Neural cell (in vitro differentiated cells): ENCODE measurements at regions not wholly inside any gene's neighbourhood (a gene's known extent, or its start where the extent isn't known, plus 50 kb on each side); places are given as distances from the start of the nearest gene placed in this dataset.

Experiments
- H2AFZ ChIP-seq: fragments of 200-600, 300-800 bp; sonication (generic), shearing (Covaris generic); 2 replicates; pipeline ENCODE4 v1.6.0; 2014; ENCODE audit warnings: low read depth, mild to moderate bottlenecking, antibody characterized with exemption, low read length, moderate library complexity
- H3F3A ChIP-seq: fragments of 200-600 bp; shearing (Covaris generic); 2 replicates; pipeline ENCODE4 v1.6.1; 2016; ENCODE audit warnings: mild to moderate bottlenecking, moderate library complexity, mixed read lengths, antibody characterized with exemption, low read length; ENCODE audit not compliant: insufficient read depth, poor library complexity, severe bottlenecking
- H3K27ac ChIP-seq: fragments of 200-600, 300-800 bp; sonication (generic), shearing (Covaris generic); 2 replicates; pipeline ENCODE4 v1.5.1; 2014; ENCODE audit warnings: mild to moderate bottlenecking, low read length, moderate library complexity
- H3K27me3 ChIP-seq: fragments of 300-800, 200-600 bp; sonication (generic), shearing (Covaris generic); 2 replicates; pipeline ENCODE4 v1.6.0; 2014; ENCODE audit warnings: mild to moderate bottlenecking, low read depth, low read length, moderate library complexity; ENCODE audit not compliant: insufficient read depth
- H3K36me3 ChIP-seq: fragments of 300-800, 200-600 bp; sonication (generic), shearing (Covaris generic); 2 replicates; pipeline ENCODE4 v1.5.1; 2014; ENCODE audit warnings: mild to moderate bottlenecking, antibody characterized with exemption, low read length, moderate library complexity; ENCODE audit not compliant: insufficient read depth
- H3K4me2 ChIP-seq: fragments of 300-800, 200-600 bp; sonication (generic), shearing (Covaris generic); 2 replicates; pipeline ENCODE4 v1.6.0; 2014; ENCODE audit warnings: mild to moderate bottlenecking, low read length
- H3K4me3 ChIP-seq: fragments of 300-800, 200-600 bp; sonication (generic), shearing (Covaris generic); 2 replicates; pipeline ENCODE4 v1.5.1; 2014; ENCODE audit warnings: mild to moderate bottlenecking, low read length, moderate library complexity
- H3K79me2 ChIP-seq: fragments of 200-600 bp; shearing (Covaris generic); replicated peaks from 2 replicates; pipeline ENCODE4 v1.6.0; 2014; ENCODE audit warnings: mild to moderate bottlenecking, low read length, moderate library complexity; ENCODE audit not compliant: insufficient read depth
- H3K9ac ChIP-seq: fragments of 300-800, 200-600 bp; sonication (generic), shearing (Covaris generic); 2 replicates; pipeline ENCODE4 v1.6.1; 2016; ENCODE audit warnings: mild to moderate bottlenecking, low read length, mixed read lengths
- H3K9me2 ChIP-seq: fragments of 200-600 bp; shearing (Covaris generic); 2 replicates; pipeline ENCODE4 v1.6.1; 2016; ENCODE audit warnings: mild to moderate bottlenecking, low read length, mixed read lengths; ENCODE audit not compliant: insufficient read depth
- H3K9me3 ChIP-seq: fragments of 200-600, 300-800 bp; sonication (generic), shearing (Covaris generic); 2 replicates; pipeline ENCODE4 v1.6.1; 2016; ENCODE audit warnings: mild to moderate bottlenecking, mixed run types, low read length, moderate library complexity, mixed read lengths
- H4K20me1 ChIP-seq: fragments of 200-600 bp; shearing (Covaris generic); 2 replicates; pipeline ENCODE4 v1.6.1; 2016; ENCODE audit warnings: mild to moderate bottlenecking, mixed run types; ENCODE audit not compliant: insufficient read depth
- EP300 ChIP-seq: fragments of 450-650 bp; conservative IDR thresholded peaks from 2 replicates; pipeline ENCODE4 v1.6.1; 2014; ENCODE audit warnings: antibody characterized with exemption, mild to moderate bottlenecking, moderate library complexity; ENCODE audit not compliant: poor library complexity, severe bottlenecking
- EZH2 ChIP-seq: fragments of 200-600, 300-800 bp; shearing (Covaris generic), sonication (generic); IDR thresholded peaks from 2 replicates; pipeline ENCODE4 v1.6.1; 2014; ENCODE audit warnings: antibody characterized with exemption, low read length, borderline replicate concordance, mild to moderate bottlenecking; ENCODE audit not compliant: insufficient read depth, poor library complexity, severe bottlenecking
- MXI1 ChIP-seq: fragments of 450-650 bp; conservative IDR thresholded peaks from 2 replicates; pipeline ENCODE4 v1.6.1; 2014; ENCODE audit warnings: antibody characterized with exemption, mild to moderate bottlenecking; ENCODE audit not compliant: poor library complexity, severe bottlenecking
- POLR2AphosphoS5 ChIP-seq: IDR thresholded peaks from 2 replicates; pipeline ENCODE4 v1.6.1; 2012
- RAD21 ChIP-seq: fragments of 450-650 bp; conservative IDR thresholded peaks from 2 replicates; pipeline ENCODE4 v1.6.1; 2014; ENCODE audit warnings: antibody characterized with exemption, mild to moderate bottlenecking, moderate library complexity
- SMC3 ChIP-seq: fragments of 450-650 bp; conservative IDR thresholded peaks from 2 replicates; pipeline ENCODE4 v1.6.1; 2014; ENCODE audit warnings: antibody characterized with exemption, mild to moderate bottlenecking, moderate library complexity; ENCODE audit not compliant: poor library complexity
- TAF1 ChIP-seq: IDR thresholded peaks from 2 replicates; pipeline ENCODE4 v1.6.1; 2012; ENCODE audit warnings: low read depth
- TF ChIP-seq, protein P1 (sequence below): fragments of 450-650 bp; IDR thresholded peaks from 2 replicates; pipeline ENCODE4 v1.5.1; 2014; ENCODE audit warnings: antibody characterized with exemption, mild to moderate bottlenecking, moderate library complexity; ENCODE audit not compliant: poor library complexity, severe bottlenecking
- TF ChIP-seq, protein P2 (sequence below): IDR thresholded peaks from 2 replicates; pipeline ENCODE4 v1.6.1; 2012; ENCODE audit warnings: borderline replicate concordance

DNA sequence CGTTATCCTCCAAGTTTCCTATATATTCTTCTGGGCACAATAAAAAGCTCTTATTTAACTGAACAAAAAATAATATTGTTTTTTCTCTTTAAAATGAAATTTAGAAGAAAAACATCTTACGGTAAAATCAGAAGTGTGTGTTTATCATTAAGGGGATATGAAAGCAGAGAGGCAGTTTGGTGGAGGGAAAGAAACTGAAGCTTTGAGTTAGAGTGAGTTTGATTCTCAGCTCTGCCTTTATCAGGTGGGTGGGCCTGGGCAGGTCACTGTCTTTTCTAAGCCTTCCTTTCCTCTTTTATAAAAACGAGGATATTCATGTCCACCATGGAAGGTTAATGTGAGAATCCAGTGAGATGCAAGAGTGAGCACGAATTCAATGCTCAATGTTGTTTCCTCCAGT is 379.8 kb upstream of the CNR1 start:
- Histone ChIP-seq H2AFZ (no peak overlapping the region), H4K20me1 (no peaks in the 10 kb centered on the region), H3K9ac (no peak overlapping the region), H3K27ac (no peak overlapping the region), H3K79me2 (no peaks in the 10 kb centered on the region), H3F3A (no peaks in the 10 kb centered on the region), H3K36me3 (no peaks in the 10 kb centered on the region), H3K27me3 (no peaks in the 10 kb centered on the region), H3K4me2 (no peak overlapping the region), H3K4me3 (no peak overlapping the region), H3K9me2 (no peaks in the 10 kb centered on the region), H3K9me3 (no peaks in the 10 kb centered on the region)
- TF ChIP-seq EZH2 (no peak), POLR2AphosphoS5 (no peak), EP300 (no peak), RAD21 (no peak), TAF1 (no peak), SMC3 (no peak), MXI1 (no peak)
- TF ChIP-seq, protein P1, sequence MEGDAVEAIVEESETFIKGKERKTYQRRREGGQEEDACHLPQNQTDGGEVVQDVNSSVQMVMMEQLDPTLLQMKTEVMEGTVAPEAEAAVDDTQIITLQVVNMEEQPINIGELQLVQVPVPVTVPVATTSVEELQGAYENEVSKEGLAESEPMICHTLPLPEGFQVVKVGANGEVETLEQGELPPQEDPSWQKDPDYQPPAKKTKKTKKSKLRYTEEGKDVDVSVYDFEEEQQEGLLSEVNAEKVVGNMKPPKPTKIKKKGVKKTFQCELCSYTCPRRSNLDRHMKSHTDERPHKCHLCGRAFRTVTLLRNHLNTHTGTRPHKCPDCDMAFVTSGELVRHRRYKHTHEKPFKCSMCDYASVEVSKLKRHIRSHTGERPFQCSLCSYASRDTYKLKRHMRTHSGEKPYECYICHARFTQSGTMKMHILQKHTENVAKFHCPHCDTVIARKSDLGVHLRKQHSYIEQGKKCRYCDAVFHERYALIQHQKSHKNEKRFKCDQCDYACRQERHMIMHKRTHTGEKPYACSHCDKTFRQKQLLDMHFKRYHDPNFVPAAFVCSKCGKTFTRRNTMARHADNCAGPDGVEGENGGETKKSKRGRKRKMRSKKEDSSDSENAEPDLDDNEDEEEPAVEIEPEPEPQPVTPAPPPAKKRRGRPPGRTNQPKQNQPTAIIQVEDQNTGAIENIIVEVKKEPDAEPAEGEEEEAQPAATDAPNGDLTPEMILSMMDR, result no peak
- TF ChIP-seq, protein P2, sequence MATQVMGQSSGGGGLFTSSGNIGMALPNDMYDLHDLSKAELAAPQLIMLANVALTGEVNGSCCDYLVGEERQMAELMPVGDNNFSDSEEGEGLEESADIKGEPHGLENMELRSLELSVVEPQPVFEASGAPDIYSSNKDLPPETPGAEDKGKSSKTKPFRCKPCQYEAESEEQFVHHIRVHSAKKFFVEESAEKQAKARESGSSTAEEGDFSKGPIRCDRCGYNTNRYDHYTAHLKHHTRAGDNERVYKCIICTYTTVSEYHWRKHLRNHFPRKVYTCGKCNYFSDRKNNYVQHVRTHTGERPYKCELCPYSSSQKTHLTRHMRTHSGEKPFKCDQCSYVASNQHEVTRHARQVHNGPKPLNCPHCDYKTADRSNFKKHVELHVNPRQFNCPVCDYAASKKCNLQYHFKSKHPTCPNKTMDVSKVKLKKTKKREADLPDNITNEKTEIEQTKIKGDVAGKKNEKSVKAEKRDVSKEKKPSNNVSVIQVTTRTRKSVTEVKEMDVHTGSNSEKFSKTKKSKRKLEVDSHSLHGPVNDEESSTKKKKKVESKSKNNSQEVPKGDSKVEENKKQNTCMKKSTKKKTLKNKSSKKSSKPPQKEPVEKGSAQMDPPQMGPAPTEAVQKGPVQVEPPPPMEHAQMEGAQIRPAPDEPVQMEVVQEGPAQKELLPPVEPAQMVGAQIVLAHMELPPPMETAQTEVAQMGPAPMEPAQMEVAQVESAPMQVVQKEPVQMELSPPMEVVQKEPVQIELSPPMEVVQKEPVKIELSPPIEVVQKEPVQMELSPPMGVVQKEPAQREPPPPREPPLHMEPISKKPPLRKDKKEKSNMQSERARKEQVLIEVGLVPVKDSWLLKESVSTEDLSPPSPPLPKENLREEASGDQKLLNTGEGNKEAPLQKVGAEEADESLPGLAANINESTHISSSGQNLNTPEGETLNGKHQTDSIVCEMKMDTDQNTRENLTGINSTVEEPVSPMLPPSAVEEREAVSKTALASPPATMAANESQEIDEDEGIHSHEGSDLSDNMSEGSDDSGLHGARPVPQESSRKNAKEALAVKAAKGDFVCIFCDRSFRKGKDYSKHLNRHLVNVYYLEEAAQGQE, result no peak

DNA sequence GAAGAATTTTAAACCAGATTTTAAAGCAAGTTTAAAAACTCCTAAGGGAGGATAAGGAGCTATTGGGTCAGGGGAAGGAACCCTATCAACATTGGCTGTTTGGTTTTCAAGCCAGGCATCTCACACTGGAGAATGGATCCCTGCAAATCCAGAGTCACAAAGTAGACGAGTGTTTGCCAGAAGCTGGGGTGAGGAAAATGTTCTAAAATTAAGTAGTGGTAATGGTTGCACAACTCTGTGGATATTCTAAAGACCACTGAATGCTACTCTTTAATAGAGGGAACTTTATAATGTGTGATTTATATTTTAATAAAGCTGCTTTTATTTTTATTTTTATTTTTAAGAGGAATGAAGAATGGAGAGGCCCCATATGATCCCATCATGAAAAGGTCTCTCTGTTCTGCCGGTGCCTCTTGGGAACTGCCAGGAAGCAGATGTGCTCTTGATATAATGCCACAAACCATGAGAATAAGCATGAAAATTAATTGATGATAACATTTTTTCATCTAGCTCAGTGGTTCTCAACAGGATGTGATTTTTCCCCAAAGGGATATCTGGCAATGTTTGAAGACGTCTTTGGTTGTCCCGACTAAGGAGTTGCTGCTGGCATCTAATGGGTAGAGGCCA is 379.0 kb upstream of the CNR1 start:
- Histone ChIP-seq H4K20me1 (no peaks in the 10 kb centered on the region), H3K9me2 (no peaks in the 10 kb centered on the region), H2AFZ (no peak overlapping the region), H3K9me3 (no peaks in the 10 kb centered on the region), H3K36me3 (no peaks in the 10 kb centered on the region), H3K27me3 (no peaks in the 10 kb centered on the region), H3K9ac (no peak overlapping the region), H3K4me3 (no peak overlapping the region), H3K27ac (no peak overlapping the region), H3K79me2 (no peaks in the 10 kb centered on the region), H3F3A (no peaks in the 10 kb centered on the region), H3K4me2 (no peak overlapping the region)
- TF ChIP-seq MXI1 (no peak), EZH2 (no peak), POLR2AphosphoS5 (no peak), SMC3 (no peak), TAF1 (no peak), RAD21 (no peak), EP300 (no peak)
- TF ChIP-seq, protein P2, result no peak
- TF ChIP-seq, protein P1, result no peak
